SK-N-SH treated with all-trans-retinoic acid at 6 μM for 48 hours (cell line): ENCODE measurements at regions not wholly inside any gene's neighbourhood (a gene's known extent, or its start where the extent isn't known, plus 50 kb on each side); places are given as distances from the start of the nearest gene placed in this dataset.

Experiments used
- ATAC-seq: fragments of 200-7000 bp; cut with Tn5 transposase; 3 replicates; pipeline ENCODE4 v1.9.1; 2020; ENCODE audit warnings: mild to moderate bottlenecking, moderate library complexity
- CREB5 ChIP-seq: fragments of 250-450 bp; sonication (Bioruptor Pico); IDR thresholded peaks from 2 replicates; pipeline ENCODE4 v1.5.1; 2020; ENCODE audit warnings: low read depth, mild to moderate bottlenecking, moderate library complexity
- CSDC2 ChIP-seq: fragments of 250-450 bp; sonication (Bioruptor Pico); IDR thresholded peaks from 2 replicates; pipeline ENCODE4 v1.5.0; 2020; ENCODE audit warnings: mild to moderate bottlenecking, moderate library complexity
- GLIS3 ChIP-seq: fragments of 250-450 bp; sonication (Bioruptor Pico); IDR thresholded peaks from 2 replicates; pipeline ENCODE4 v1.5.0; 2020; ENCODE audit warnings: mild to moderate bottlenecking, moderate library complexity
- OSR1 ChIP-seq: fragments of 250-450 bp; sonication (Bioruptor Pico); IDR thresholded peaks from 2 replicates; pipeline ENCODE4 v1.8.0; 2022; ENCODE audit warnings: moderate library complexity, mild to moderate bottlenecking, inconsistent platforms
- PATZ1 ChIP-seq: fragments of 250-450 bp; sonication (Bioruptor Pico); IDR thresholded peaks from 2 replicates; pipeline ENCODE4 v1.8.0; 2020; ENCODE audit warnings: mild to moderate bottlenecking, moderate library complexity, borderline replicate concordance
- SNAI2 ChIP-seq: fragments of 250-450 bp; sonication (Bioruptor Pico); IDR thresholded peaks from 2 replicates; pipeline ENCODE4 v1.5.0; 2020; ENCODE audit warnings: mild to moderate bottlenecking, moderate library complexity
- TCF4 ChIP-seq: fragments of 250-450 bp; sonication (Bioruptor Pico); IDR thresholded peaks from 2 replicates; pipeline ENCODE4 v1.8.0; 2021; ENCODE audit warnings: mild to moderate bottlenecking, moderate library complexity, borderline replicate concordance
- TSHZ2 ChIP-seq: fragments of 250-450 bp; sonication (Bioruptor Pico); IDR thresholded peaks from 2 replicates; pipeline ENCODE4 v1.5.0; 2020; ENCODE audit warnings: mild to moderate bottlenecking, moderate library complexity
- ZFP3 ChIP-seq: fragments of 250-450 bp; sonication (Bioruptor Pico); IDR thresholded peaks from 2 replicates; pipeline ENCODE4 v1.5.0; 2020; ENCODE audit warnings: mild to moderate bottlenecking, moderate library complexity
- ZFP30 ChIP-seq: fragments of 450-650 bp; formaldehyde crosslinking; IDR thresholded peaks from 2 replicates; pipeline ENCODE4 v1.5.0; 2022; ENCODE audit warnings: mild to moderate bottlenecking, moderate library complexity
- ZNF70 ChIP-seq: fragments of 450-650 bp; formaldehyde crosslinking; IDR thresholded peaks from 2 replicates; pipeline ENCODE4 v1.5.0; 2020; ENCODE audit warnings: mild to moderate bottlenecking, moderate library complexity
- ZNF8 ChIP-seq: fragments of 450-650 bp; formaldehyde crosslinking; IDR thresholded peaks from 2 replicates; pipeline ENCODE4 v1.5.0; 2020; ENCODE audit warnings: mild to moderate bottlenecking, moderate library complexity
- TF ChIP-seq, protein P1 (sequence below): fragments of 250-450 bp; sonication (Bioruptor Pico); IDR thresholded peaks from 2 replicates; pipeline ENCODE4 v1.5.1; 2021; ENCODE audit warnings: mild to moderate bottlenecking, moderate library complexity
- TF ChIP-seq, protein P2 (sequence below): fragments of 250-450 bp; sonication (Bioruptor Pico); IDR thresholded peaks from 2 replicates; pipeline ENCODE4 v1.8.0; 2021; ENCODE audit warnings: low read depth, mild to moderate bottlenecking, moderate library complexity, borderline replicate concordance

- ATAC-seq: no peak
- TF ChIP-seq ZFP30 (CRISPR knock-in tag): no peak
- TF ChIP-seq CREB5 (CRISPR knock-in tag): no peak
- TF ChIP-seq, protein P1, sequence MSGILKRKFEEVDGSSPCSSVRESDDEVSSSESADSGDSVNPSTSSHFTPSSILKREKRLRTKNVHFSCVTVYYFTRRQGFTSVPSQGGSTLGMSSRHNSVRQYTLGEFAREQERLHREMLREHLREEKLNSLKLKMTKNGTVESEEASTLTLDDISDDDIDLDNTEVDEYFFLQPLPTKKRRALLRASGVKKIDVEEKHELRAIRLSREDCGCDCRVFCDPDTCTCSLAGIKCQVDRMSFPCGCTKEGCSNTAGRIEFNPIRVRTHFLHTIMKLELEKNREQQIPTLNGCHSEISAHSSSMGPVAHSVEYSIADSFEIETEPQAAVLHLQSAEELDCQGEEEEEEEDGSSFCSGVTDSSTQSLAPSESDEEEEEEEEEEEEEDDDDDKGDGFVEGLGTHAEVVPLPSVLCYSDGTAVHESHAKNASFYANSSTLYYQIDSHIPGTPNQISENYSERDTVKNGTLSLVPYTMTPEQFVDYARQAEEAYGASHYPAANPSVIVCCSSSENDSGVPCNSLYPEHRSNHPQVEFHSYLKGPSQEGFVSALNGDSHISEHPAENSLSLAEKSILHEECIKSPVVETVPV (CRISPR knock-in tag): no peak
- TF ChIP-seq ZFP3 (CRISPR knock-in tag): no peak
- TF ChIP-seq SNAI2 (CRISPR knock-in tag): no peak
- TF ChIP-seq TSHZ2 (CRISPR knock-in tag): no peak
- no peak for TF ChIP-seq PATZ1
- no peak for TF ChIP-seq TCF4 (CRISPR knock-in tag)
- no peak for TF ChIP-seq OSR1 (CRISPR knock-in tag)
- TF ChIP-seq, protein P2, sequence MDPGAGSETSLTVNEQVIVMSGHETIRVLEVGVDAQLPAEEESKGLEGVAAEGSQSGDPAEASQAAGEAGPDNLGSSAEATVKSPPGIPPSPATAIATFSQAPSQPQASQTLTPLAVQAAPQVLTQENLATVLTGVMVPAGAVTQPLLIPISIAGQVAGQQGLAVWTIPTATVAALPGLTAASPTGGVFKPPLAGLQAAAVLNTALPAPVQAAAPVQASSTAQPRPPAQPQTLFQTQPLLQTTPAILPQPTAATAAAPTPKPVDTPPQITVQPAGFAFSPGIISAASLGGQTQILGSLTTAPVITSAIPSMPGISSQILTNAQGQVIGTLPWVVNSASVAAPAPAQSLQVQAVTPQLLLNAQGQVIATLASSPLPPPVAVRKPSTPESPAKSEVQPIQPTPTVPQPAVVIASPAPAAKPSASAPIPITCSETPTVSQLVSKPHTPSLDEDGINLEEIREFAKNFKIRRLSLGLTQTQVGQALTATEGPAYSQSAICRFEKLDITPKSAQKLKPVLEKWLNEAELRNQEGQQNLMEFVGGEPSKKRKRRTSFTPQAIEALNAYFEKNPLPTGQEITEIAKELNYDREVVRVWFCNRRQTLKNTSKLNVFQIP (CRISPR knock-in tag): no peak
Measured at GRCh38 chr11:15541079-15541478, 426.4 kb downstream of the INSC start.

GRCh38 chr11:15544353-15544752, 429.6 kb downstream of the INSC start:
- TF ChIP-seq OSR1 (CRISPR knock-in tag) (no peak), CSDC2 (CRISPR knock-in tag) (no peak), TSHZ2 (CRISPR knock-in tag) (no peak), SNAI2 (CRISPR knock-in tag) (no peak), ZFP3 (CRISPR knock-in tag) (no peak), GLIS3 (no peak), ZNF70 (CRISPR knock-in tag) (no peak), CREB5 (CRISPR knock-in tag) (no peak), ZNF8 (CRISPR knock-in tag) (no peak)
- TF ChIP-seq, protein P2 (CRISPR knock-in tag): no peak
- no peak for ATAC-seq
